ENCODE measurements at regions not wholly inside any gene's neighbourhood (a gene's known extent, or its start where the extent isn't known, plus 50 kb on each side); places are given as distances from the start of the nearest gene placed in this dataset.

DNA sequence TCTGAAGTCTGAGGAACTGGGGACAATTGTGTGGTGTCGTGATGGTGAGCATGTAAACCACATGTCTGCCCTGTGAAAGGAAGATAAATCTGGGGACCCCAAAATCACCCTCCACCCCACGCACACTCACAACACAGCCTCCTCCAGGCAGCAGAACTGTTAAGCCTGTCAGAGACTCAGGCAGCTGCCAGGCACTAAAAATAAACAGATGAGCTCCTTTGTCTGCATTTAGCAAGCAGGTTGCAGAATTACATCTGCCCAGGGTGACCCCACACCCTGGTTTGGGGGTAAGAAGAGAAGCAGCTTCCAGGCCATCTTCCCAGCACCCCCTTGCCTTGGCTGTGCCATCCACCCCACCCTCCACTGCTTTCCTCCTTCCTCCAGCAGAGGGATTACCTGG, 119.1 kb upstream of the RUNX3 start:
- H3K79me2 ChIP-seq (ENCODE audit: insufficient read depth, low read length) = no peaks in the 10 kb centered on the region
- H4K20me1 ChIP-seq (ENCODE audit: control insufficient read depth, insufficient read depth, insufficient read length) = no peaks in the 10 kb centered on the region
- H2AFZ ChIP-seq (ENCODE audit: low read length) = no peak overlapping the region
- H3K18ac ChIP-seq (ENCODE audit: insufficient read length, low read depth, low read length) = no peak overlapping the region
- H3T11ph ChIP-seq (ENCODE audit: low read length) = no peak overlapping the region
- no peak overlapping the region for H3K56ac ChIP-seq (ENCODE audit: insufficient read length, low read depth, low read length)
- H3K27ac ChIP-seq (ENCODE audit: insufficient read length, low read depth, low read length) = no peak overlapping the region
- no peak overlapping the region for H2BK5ac ChIP-seq (ENCODE audit: insufficient read length, low read length)
- no peak overlapping the region for H3K4ac ChIP-seq (ENCODE audit: low read depth, low read length)
- Mint-ChIP-seq H3K27me3 (ENCODE audit: low read depth) (peaks cover 3% of the 10 kb centered on the region; the same call in 1 of the 2 replicates), H3K36me3 (ENCODE audit: insufficient read depth in 1 of 3, low read depth in 3 of 3) (no peaks in the 10 kb centered on the region), H3K27ac (peak overlapping the region in 1 of 3 experiments; percentile 72; a peak in 2 of 7 replicates), H3K9me3 (no peaks in the 10 kb centered on the region), H3K4me1 (peaks cover 0 to 12% of the 10 kb centered on the region in 2 experiments; a peak in 1 of 4 replicates), H3K4me3 (no peak overlapping the region)
- H3K14ac ChIP-seq (ENCODE audit: insufficient read depth, low read length) = no peak overlapping the region
- no peak overlapping the region for H2AK5ac ChIP-seq (ENCODE audit: insufficient read length, low read length)
- H2BK120ac ChIP-seq (ENCODE audit: low read depth, low read length, poor library complexity, severe bottlenecking) = no peak overlapping the region
- H3K27me3 ChIP-seq (ENCODE audit: insufficient read depth, low read length) = no peaks in the 10 kb centered on the region
- TF ChIP-seq, protein P1, sequence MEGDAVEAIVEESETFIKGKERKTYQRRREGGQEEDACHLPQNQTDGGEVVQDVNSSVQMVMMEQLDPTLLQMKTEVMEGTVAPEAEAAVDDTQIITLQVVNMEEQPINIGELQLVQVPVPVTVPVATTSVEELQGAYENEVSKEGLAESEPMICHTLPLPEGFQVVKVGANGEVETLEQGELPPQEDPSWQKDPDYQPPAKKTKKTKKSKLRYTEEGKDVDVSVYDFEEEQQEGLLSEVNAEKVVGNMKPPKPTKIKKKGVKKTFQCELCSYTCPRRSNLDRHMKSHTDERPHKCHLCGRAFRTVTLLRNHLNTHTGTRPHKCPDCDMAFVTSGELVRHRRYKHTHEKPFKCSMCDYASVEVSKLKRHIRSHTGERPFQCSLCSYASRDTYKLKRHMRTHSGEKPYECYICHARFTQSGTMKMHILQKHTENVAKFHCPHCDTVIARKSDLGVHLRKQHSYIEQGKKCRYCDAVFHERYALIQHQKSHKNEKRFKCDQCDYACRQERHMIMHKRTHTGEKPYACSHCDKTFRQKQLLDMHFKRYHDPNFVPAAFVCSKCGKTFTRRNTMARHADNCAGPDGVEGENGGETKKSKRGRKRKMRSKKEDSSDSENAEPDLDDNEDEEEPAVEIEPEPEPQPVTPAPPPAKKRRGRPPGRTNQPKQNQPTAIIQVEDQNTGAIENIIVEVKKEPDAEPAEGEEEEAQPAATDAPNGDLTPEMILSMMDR (conservative IDR thresholded peaks at IDR 0.05) = no peak
- H2BK20ac ChIP-seq (ENCODE audit: low read depth, low read length, poor library complexity, severe bottlenecking) = no peak overlapping the region
- no peak overlapping the region for H4K91ac ChIP-seq (ENCODE audit: insufficient read length, low read depth, low read length)
- H3K23ac ChIP-seq (ENCODE audit: insufficient read length, low read depth, low read length) = no peak overlapping the region
- no peaks in the 10 kb centered on the region for H3K79me1 ChIP-seq (ENCODE audit: insufficient read depth, low read depth, low read length, poor library complexity, severe bottlenecking)
- H3K23me2 ChIP-seq (ENCODE audit: insufficient read length, low read depth, low read length, poor library complexity, severe bottlenecking) = no peaks in the 10 kb centered on the region
- H4K8ac ChIP-seq (replicated peaks; ENCODE audit: insufficient read length, low read depth, low read length) = no peak overlapping the region
- H2BK12ac ChIP-seq (ENCODE audit: insufficient read length, low read depth, low read length) = no peak overlapping the region
- H2BK15ac ChIP-seq (ENCODE audit: low read depth, low read length) = no peak overlapping the region
- H3K4me2 ChIP-seq (ENCODE audit: insufficient read depth, insufficient read length, low read length) = no peak overlapping the region
- no peaks in the 10 kb centered on the region for H3K4me1 ChIP-seq (ENCODE audit: insufficient read depth, low read length)
- no peak overlapping the region for H4K5ac ChIP-seq (ENCODE audit: insufficient read length, low read depth, low read length)
- H3K9ac ChIP-seq (ENCODE audit: extremely low read depth, insufficient read length, low read length) = no peak overlapping the region
- DNase-seq = no peak
- no CpG with 5 or more reads among the region's 2 CpGs for whole genome bisulfite sequencing (ENCODE audit: extremely low coverage, insufficient read length, low lambda C conversion rate)
- no peaks in the 10 kb centered on the region for H3K9me3 ChIP-seq (ENCODE audit: control insufficient read depth, low read depth, low read length)

Data from H9 (cell line).